ENCODE measurements at regions not wholly inside any gene's neighbourhood (a gene's known extent, or its start where the extent isn't known, plus 50 kb on each side); places are given as distances from the start of the nearest gene placed in this dataset.

- H3K4me3 ChIP-seq (ENCODE audit: low read length): no peak overlapping the region
- TF ChIP-seq EP300 (conservative IDR thresholded peaks at IDR 0.05; ENCODE audit: poor library complexity, severe bottlenecking) (no peak), MXI1 (conservative IDR thresholded peaks at IDR 0.05; ENCODE audit: poor library complexity, severe bottlenecking) (no peak), RAD21 (conservative IDR thresholded peaks at IDR 0.05) (no peak), SMC3 (conservative IDR thresholded peaks at IDR 0.05; ENCODE audit: poor library complexity) (no peak), POLR2AphosphoS5 (IDR thresholded peaks at IDR 0.05) (no peak), EZH2 (IDR thresholded peaks at IDR 0.05; ENCODE audit: borderline replicate concordance, insufficient read depth, low read length, poor library complexity, severe bottlenecking) (no peak), TAF1 (IDR thresholded peaks at IDR 0.05; ENCODE audit: low read depth) (no peak)
- TF ChIP-seq, protein P1, sequence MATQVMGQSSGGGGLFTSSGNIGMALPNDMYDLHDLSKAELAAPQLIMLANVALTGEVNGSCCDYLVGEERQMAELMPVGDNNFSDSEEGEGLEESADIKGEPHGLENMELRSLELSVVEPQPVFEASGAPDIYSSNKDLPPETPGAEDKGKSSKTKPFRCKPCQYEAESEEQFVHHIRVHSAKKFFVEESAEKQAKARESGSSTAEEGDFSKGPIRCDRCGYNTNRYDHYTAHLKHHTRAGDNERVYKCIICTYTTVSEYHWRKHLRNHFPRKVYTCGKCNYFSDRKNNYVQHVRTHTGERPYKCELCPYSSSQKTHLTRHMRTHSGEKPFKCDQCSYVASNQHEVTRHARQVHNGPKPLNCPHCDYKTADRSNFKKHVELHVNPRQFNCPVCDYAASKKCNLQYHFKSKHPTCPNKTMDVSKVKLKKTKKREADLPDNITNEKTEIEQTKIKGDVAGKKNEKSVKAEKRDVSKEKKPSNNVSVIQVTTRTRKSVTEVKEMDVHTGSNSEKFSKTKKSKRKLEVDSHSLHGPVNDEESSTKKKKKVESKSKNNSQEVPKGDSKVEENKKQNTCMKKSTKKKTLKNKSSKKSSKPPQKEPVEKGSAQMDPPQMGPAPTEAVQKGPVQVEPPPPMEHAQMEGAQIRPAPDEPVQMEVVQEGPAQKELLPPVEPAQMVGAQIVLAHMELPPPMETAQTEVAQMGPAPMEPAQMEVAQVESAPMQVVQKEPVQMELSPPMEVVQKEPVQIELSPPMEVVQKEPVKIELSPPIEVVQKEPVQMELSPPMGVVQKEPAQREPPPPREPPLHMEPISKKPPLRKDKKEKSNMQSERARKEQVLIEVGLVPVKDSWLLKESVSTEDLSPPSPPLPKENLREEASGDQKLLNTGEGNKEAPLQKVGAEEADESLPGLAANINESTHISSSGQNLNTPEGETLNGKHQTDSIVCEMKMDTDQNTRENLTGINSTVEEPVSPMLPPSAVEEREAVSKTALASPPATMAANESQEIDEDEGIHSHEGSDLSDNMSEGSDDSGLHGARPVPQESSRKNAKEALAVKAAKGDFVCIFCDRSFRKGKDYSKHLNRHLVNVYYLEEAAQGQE (IDR thresholded peaks at IDR 0.05; ENCODE audit: borderline replicate concordance): no peak
- TF ChIP-seq, protein P2, sequence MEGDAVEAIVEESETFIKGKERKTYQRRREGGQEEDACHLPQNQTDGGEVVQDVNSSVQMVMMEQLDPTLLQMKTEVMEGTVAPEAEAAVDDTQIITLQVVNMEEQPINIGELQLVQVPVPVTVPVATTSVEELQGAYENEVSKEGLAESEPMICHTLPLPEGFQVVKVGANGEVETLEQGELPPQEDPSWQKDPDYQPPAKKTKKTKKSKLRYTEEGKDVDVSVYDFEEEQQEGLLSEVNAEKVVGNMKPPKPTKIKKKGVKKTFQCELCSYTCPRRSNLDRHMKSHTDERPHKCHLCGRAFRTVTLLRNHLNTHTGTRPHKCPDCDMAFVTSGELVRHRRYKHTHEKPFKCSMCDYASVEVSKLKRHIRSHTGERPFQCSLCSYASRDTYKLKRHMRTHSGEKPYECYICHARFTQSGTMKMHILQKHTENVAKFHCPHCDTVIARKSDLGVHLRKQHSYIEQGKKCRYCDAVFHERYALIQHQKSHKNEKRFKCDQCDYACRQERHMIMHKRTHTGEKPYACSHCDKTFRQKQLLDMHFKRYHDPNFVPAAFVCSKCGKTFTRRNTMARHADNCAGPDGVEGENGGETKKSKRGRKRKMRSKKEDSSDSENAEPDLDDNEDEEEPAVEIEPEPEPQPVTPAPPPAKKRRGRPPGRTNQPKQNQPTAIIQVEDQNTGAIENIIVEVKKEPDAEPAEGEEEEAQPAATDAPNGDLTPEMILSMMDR (IDR thresholded peaks at IDR 0.05; ENCODE audit: poor library complexity, severe bottlenecking): no peak
- H3K9me2 ChIP-seq (ENCODE audit: insufficient read depth, low read length): no peaks in the 10 kb centered on the region
- no peaks in the 10 kb centered on the region for H3K36me3 ChIP-seq (ENCODE audit: insufficient read depth, low read length)
- no peaks in the 10 kb centered on the region for H3K79me2 ChIP-seq (replicated peaks; ENCODE audit: insufficient read depth, low read length)
- no peaks in the 10 kb centered on the region for H3F3A ChIP-seq (ENCODE audit: insufficient read depth, low read length, poor library complexity, severe bottlenecking)
- H3K9me3 ChIP-seq (ENCODE audit: low read length): no peaks in the 10 kb centered on the region
- no peak overlapping the region for H3K4me2 ChIP-seq (ENCODE audit: low read length)
- no peak overlapping the region for H3K27ac ChIP-seq (ENCODE audit: low read length)
- no peaks in the 10 kb centered on the region for H4K20me1 ChIP-seq (ENCODE audit: insufficient read depth)
- H3K9ac ChIP-seq (ENCODE audit: low read length): no peak overlapping the region
- peaks cover 54% of the 10 kb centered on the region for H3K27me3 ChIP-seq (ENCODE audit: insufficient read depth, low read depth, low read length)
- no peak overlapping the region for H2AFZ ChIP-seq (ENCODE audit: low read depth, low read length)
Observed at GRCh38 chr18:22345718-22346117, 72.0 kb downstream of the CTAGE1 start.

- no peak overlapping the region for H3K9ac ChIP-seq (ENCODE audit: low read length)
- TF ChIP-seq EZH2 (IDR thresholded peaks at IDR 0.05; ENCODE audit: borderline replicate concordance, insufficient read depth, low read length, poor library complexity, severe bottlenecking) (no peak), SMC3 (conservative IDR thresholded peaks at IDR 0.05; ENCODE audit: poor library complexity) (no peak), MXI1 (conservative IDR thresholded peaks at IDR 0.05; ENCODE audit: poor library complexity, severe bottlenecking) (no peak), EP300 (conservative IDR thresholded peaks at IDR 0.05; ENCODE audit: poor library complexity, severe bottlenecking) (no peak), RAD21 (conservative IDR thresholded peaks at IDR 0.05) (no peak), POLR2AphosphoS5 (IDR thresholded peaks at IDR 0.05) (no peak), TAF1 (IDR thresholded peaks at IDR 0.05; ENCODE audit: low read depth) (no peak)
- TF ChIP-seq, protein P2 (IDR thresholded peaks at IDR 0.05; ENCODE audit: poor library complexity, severe bottlenecking): no peak
- TF ChIP-seq, protein P1 (IDR thresholded peaks at IDR 0.05; ENCODE audit: borderline replicate concordance): no peak
- H3K36me3 ChIP-seq (ENCODE audit: insufficient read depth, low read length): no peaks in the 10 kb centered on the region
- no peaks in the 10 kb centered on the region for H3K9me3 ChIP-seq (ENCODE audit: low read length)
- H3F3A ChIP-seq (ENCODE audit: insufficient read depth, low read length, poor library complexity, severe bottlenecking): no peaks in the 10 kb centered on the region
- H3K27me3 ChIP-seq (ENCODE audit: insufficient read depth, low read depth, low read length): peaks cover 48% of the 10 kb centered on the region
- no peaks in the 10 kb centered on the region for H4K20me1 ChIP-seq (ENCODE audit: insufficient read depth)
- H2AFZ ChIP-seq (ENCODE audit: low read depth, low read length): no peak overlapping the region
- no peaks in the 10 kb centered on the region for H3K9me2 ChIP-seq (ENCODE audit: insufficient read depth, low read length)
- H3K79me2 ChIP-seq (replicated peaks; ENCODE audit: insufficient read depth, low read length): no peaks in the 10 kb centered on the region
- no peak overlapping the region for H3K4me2 ChIP-seq (ENCODE audit: low read length)
- H3K27ac ChIP-seq (ENCODE audit: low read length): no peak overlapping the region
- H3K4me3 ChIP-seq (ENCODE audit: low read length): no peak overlapping the region
Observed at GRCh38 chr18:22344908-22345670, 72.6 kb downstream of the CTAGE1 start.

Data from neural cell (in vitro differentiated cells).